UCSD-AML1 (cell line): ENCODE measurements at regions not wholly inside any gene's neighbourhood (a gene's known extent, or its start where the extent isn't known, plus 50 kb on each side); places are given as distances from the start of the nearest gene placed in this dataset.

Experiments
- DNase-seq: peaks from one replicate; lab custom pipeline; 2025; ENCODE audit not compliant: unreplicated experiment; lab: John Stamatoyannopoulos, UW

GRCh38 chr7:114853189-114853588, 68.7 kb upstream of the MDFIC start:
- no peak for DNase-seq

DNA sequence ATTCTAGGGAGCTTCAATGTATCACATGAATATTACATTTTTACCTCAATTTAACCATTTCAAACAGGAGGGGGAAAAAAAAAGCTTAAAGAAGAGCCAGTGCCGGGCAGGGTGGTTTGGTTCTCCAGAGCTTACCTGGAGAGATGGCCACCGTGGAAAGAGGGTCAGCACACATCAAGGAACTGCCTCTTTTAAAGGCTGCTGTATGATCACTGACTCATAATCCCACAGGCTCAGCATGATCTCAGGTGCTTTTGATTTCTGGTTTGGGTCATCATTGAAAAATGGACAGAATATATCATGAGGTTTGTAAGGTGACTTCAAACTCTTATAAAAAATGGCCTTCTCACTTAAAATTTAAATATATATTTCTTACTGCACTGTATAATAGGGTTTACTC, 67.5 kb upstream of the MDFIC start:
- DNase-seq = no peak

DNA sequence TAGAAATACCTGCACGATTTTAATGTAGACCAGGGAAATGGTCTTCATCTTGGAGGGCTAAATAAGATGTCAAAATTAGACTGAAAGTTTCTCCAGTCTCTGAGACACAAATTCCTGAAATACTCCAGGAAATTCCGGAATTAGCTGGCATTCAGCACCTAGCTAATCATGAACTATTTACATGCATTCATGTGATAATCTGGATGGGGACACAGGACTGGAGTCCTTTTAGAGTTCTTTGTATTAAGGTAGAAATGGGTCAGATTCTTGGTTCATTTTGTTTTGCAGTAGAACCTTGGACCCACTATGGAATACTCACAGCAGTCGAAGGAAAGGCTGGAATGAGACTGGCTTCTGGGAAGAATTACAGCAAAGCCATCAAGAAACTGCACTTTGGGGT, 65.3 kb upstream of the MDFIC start:
- no peak for DNase-seq

GRCh38 chr7:114857605-114858004, 64.3 kb upstream of the MDFIC start:
- DNase-seq = no peak

DNA sequence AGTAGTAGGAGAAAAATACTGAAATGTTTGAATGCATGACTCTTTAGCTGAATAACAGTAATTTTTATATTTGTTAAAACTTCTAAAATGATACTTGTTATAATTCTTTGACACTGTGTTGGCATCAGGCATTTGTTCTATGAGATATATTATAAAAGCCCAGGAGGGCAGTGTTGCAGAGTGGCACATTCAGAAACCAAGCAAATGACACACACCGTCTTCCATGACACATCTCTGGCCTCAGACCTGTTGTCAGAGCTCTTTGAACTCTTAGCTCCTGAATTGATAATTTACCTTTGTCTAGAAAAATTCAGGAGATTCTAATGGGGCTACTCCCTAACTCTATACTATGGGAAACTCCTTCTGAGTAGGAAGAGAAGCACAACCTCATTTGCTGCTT, 62.4 kb upstream of the MDFIC start:
- DNase-seq = no peak

GRCh38 chr7:114860206-114860605, 61.7 kb upstream of the MDFIC start:
- no peak for DNase-seq

GRCh38 chr7:114862406-114862805, 59.5 kb upstream of the MDFIC start:
- DNase-seq = no peak

DNA sequence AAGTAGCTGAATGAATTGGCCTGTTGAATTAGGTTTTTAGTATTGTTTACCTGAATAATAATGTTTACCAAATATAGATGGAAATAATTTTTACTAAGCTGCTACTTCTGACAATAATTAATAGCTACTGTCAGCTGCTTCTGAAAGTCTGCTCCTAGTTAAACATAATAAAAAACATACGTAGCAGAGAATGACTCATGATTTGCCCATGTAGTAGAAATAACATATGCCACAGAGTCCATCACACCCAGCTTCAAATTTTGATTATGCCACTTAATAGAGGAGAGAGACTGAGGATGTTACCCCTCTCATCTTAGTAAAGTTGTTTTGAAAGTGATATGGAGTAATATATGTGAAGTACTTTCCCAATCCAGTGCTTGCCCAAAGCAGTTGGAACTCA, 57.6 kb upstream of the MDFIC start:
- no peak for DNase-seq

DNA sequence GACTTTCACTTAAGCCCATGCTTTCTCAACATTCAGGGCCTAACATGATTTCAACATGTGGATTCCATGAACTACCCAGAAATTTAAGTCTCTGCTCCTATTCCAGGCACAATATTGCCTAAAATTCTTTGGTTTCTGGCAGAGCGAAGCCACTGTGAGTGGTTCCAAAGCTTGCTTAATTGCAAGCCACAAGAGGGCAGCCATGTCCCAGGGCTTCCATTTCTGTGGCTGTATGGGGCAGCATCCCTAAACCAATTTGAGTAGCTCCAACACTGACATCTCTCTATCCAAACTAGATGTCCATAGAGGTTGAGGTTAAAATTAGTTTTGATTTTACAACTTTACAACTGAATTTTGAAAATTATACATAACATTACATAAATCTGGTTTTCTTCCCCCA, 56.3 kb upstream of the MDFIC start:
- DNase-seq = peak; percentile 13
